Activated T-helper 1 cell treated with anti-CD3 and anti-CD28 coated beads, Interleukin-12 subunit alpha, Interleukin-12 subunit beta, Interleukin-2, Interleukin-4 antibody, amounts not matched to agents 30 ng/mL and 10 ng/mL and 1 ng/mL, durations not matched to agents 14 hours and 24 hours and 36 hours (primary cell): ENCODE measurements at regions not wholly inside any gene's neighbourhood (a gene's known extent, or its start where the extent isn't known, plus 50 kb on each side); places are given as distances from the start of the nearest gene placed in this dataset.
A peak's percentile ranks its signal among the peaks of the same experiment; 100 is the strongest.
"Not testable (repeated sequence)": the region's sequence is repeated elsewhere in the genome, so short reads cannot be mapped to it uniquely, and the experiment has no call there.

Experiments
- DNase-seq: peaks from one replicate; pipeline ENCODE4 v3.0.0; 2021; ENCODE audit warnings: low spot score
- H3K27ac Mint-ChIP-seq: one replicate; pipeline ENCODE4 v1.8.0; 2021; ENCODE audit warnings: mild to moderate bottlenecking, mixed read lengths
- H3K27me3 Mint-ChIP-seq: one replicate; pipeline ENCODE4 v1.8.0; 2022; ENCODE audit warnings: mild to moderate bottlenecking, moderate library complexity, mixed read lengths; ENCODE audit not compliant: insufficient read depth
- H3K36me3 Mint-ChIP-seq: one replicate; pipeline ENCODE4 v1.8.0; 2021; ENCODE audit warnings: low read depth, mixed read lengths
- H3K4me1 Mint-ChIP-seq: one replicate; pipeline ENCODE4 v1.8.0; 2021; ENCODE audit warnings: low read depth, mixed read lengths
- H3K4me3 Mint-ChIP-seq: one replicate; pipeline ENCODE4 v1.8.0; 2021; ENCODE audit warnings: mild to moderate bottlenecking, moderate library complexity, mixed read lengths
- H3K9me3 Mint-ChIP-seq: one replicate; pipeline ENCODE4 v1.8.0; 2021; ENCODE audit warnings: mixed read lengths
- intact Hi-C: fragments of 100-400 bp; cut with micrococcal nuclease; formaldehyde crosslinking; loops from one replicate; pipeline ENCODE4 v1.15.1; 2024

GRCh38 chr15:20194591-20195198 lies 346.9 kb downstream of the GOLGA6L6 start:
- intact Hi-C loops, H3K27ac Mint-ChIP-seq, H3K4me1 Mint-ChIP-seq, H3K4me3 Mint-ChIP-seq, H3K36me3 Mint-ChIP-seq, H3K27me3 Mint-ChIP-seq, DNase-seq: not testable (repeated sequence)
- H3K9me3 Mint-ChIP-seq: peaks cover 13% of the 10 kb centered on the region

- H3K4me3 Mint-ChIP-seq, intact Hi-C loops: not testable (repeated sequence)
Observed at GRCh38 chr15:20192982-20193929, 348.3 kb downstream of the GOLGA6L6 start.

GRCh38 chr15:20191508-20192125 lies 350.0 kb downstream of the GOLGA6L6 start:
- intact Hi-C loops, DNase-seq: not testable (repeated sequence)

More at GRCh38 chr15:20192982-20193929, 348.3 kb downstream of the GOLGA6L6 start:
- not testable (repeated sequence) for H3K36me3 Mint-ChIP-seq, H3K27me3 Mint-ChIP-seq, H3K4me1 Mint-ChIP-seq, H3K27ac Mint-ChIP-seq
- peaks cover 13% of the 10 kb centered on the region for H3K9me3 Mint-ChIP-seq
- peak; percentile 42 for DNase-seq

GRCh38 chr15:20188611-20189010 lies 353.0 kb downstream of the GOLGA6L6 start:
- H3K27me3 Mint-ChIP-seq, H3K36me3 Mint-ChIP-seq, intact Hi-C loops, H3K4me3 Mint-ChIP-seq, DNase-seq, H3K4me1 Mint-ChIP-seq, H3K27ac Mint-ChIP-seq: not testable (repeated sequence)
- H3K9me3 Mint-ChIP-seq: peaks cover 13% of the 10 kb centered on the region

More at GRCh38 chr15:20191508-20192125, 350.0 kb downstream of the GOLGA6L6 start:
- H3K27me3 Mint-ChIP-seq, H3K27ac Mint-ChIP-seq, H3K36me3 Mint-ChIP-seq, H3K4me1 Mint-ChIP-seq, H3K4me3 Mint-ChIP-seq: not testable (repeated sequence)
- peaks cover 13% of the 10 kb centered on the region for H3K9me3 Mint-ChIP-seq

GRCh38 chr15:20187370-20188355 lies 353.9 kb downstream of the GOLGA6L6 start:
- H3K9me3 Mint-ChIP-seq: peaks cover 13% of the 10 kb centered on the region
- H3K4me1 Mint-ChIP-seq, DNase-seq, H3K27ac Mint-ChIP-seq, H3K27me3 Mint-ChIP-seq, intact Hi-C loops, H3K36me3 Mint-ChIP-seq, H3K4me3 Mint-ChIP-seq: not testable (repeated sequence)

GRCh38 chr15:20184879-20185278 lies 356.7 kb downstream of the GOLGA6L6 start:
- H3K27me3 Mint-ChIP-seq, H3K27ac Mint-ChIP-seq: not testable (repeated sequence)

GRCh38 chr15:20168221-20168620 lies 373.4 kb downstream of the GOLGA6L6 start:
- H3K4me3 Mint-ChIP-seq, intact Hi-C loops, DNase-seq, H3K27me3 Mint-ChIP-seq, H3K4me1 Mint-ChIP-seq, H3K27ac Mint-ChIP-seq, H3K9me3 Mint-ChIP-seq, H3K36me3 Mint-ChIP-seq: not testable (repeated sequence)

More at GRCh38 chr15:20184879-20185278, 356.7 kb downstream of the GOLGA6L6 start:
- intact Hi-C loops, H3K9me3 Mint-ChIP-seq, H3K4me3 Mint-ChIP-seq, H3K36me3 Mint-ChIP-seq, H3K4me1 Mint-ChIP-seq, DNase-seq: not testable (repeated sequence)

GRCh38 chr15:20153528-20153927 lies 388.1 kb downstream of the GOLGA6L6 start:
- H3K27me3 Mint-ChIP-seq, H3K4me1 Mint-ChIP-seq, H3K9me3 Mint-ChIP-seq, DNase-seq, H3K27ac Mint-ChIP-seq, H3K4me3 Mint-ChIP-seq, H3K36me3 Mint-ChIP-seq, intact Hi-C loops: not testable (repeated sequence)

GRCh38 chr15:20148679-20149078 lies 392.9 kb downstream of the GOLGA6L6 start:
- H3K27me3 Mint-ChIP-seq, H3K4me3 Mint-ChIP-seq, H3K36me3 Mint-ChIP-seq, DNase-seq, H3K27ac Mint-ChIP-seq, intact Hi-C loops, H3K4me1 Mint-ChIP-seq, H3K9me3 Mint-ChIP-seq: not testable (repeated sequence)

GRCh38 chr15:20148008-20148407 lies 393.6 kb downstream of the GOLGA6L6 start:
- intact Hi-C loops, H3K27me3 Mint-ChIP-seq, H3K4me3 Mint-ChIP-seq, H3K36me3 Mint-ChIP-seq, H3K9me3 Mint-ChIP-seq, DNase-seq, H3K4me1 Mint-ChIP-seq, H3K27ac Mint-ChIP-seq: not testable (repeated sequence)

GRCh38 chr15:20144333-20145036 lies 397.1 kb downstream of the GOLGA6L6 start:
- H3K36me3 Mint-ChIP-seq, H3K9me3 Mint-ChIP-seq, DNase-seq, H3K4me3 Mint-ChIP-seq, intact Hi-C loops, H3K27ac Mint-ChIP-seq, H3K27me3 Mint-ChIP-seq, H3K4me1 Mint-ChIP-seq: not testable (repeated sequence)

GRCh38 chr15:20142906-20143305 lies 398.7 kb downstream of the GOLGA6L6 start:
- intact Hi-C loops, H3K27me3 Mint-ChIP-seq, H3K27ac Mint-ChIP-seq, H3K4me3 Mint-ChIP-seq, H3K36me3 Mint-ChIP-seq, H3K9me3 Mint-ChIP-seq, H3K4me1 Mint-ChIP-seq, DNase-seq: not testable (repeated sequence)
